H1 (cell line): ENCODE measurements at regions not wholly inside any gene's neighbourhood (a gene's known extent, or its start where the extent isn't known, plus 50 kb on each side); places are given as distances from the start of the nearest gene placed in this dataset.

Experiments
- GABPA ChIP-seq: IDR thresholded peaks from 2 replicates; pipeline ENCODE4 v1.6.1; 2011; ENCODE audit warnings: mild to moderate bottlenecking, low read length, moderate library complexity, borderline replicate concordance; ENCODE audit not compliant: insufficient read depth
- MAX ChIP-seq: IDR thresholded peaks from 2 replicates; pipeline ENCODE4 v1.6.1; 2012; ENCODE audit warnings: inconsistent platforms
- NRF1 ChIP-seq: IDR thresholded peaks from 2 replicates; pipeline ENCODE4 v1.6.1; 2011; ENCODE audit warnings: mild to moderate bottlenecking, low read depth, low read length, improper control_type of control experiment
- RNF2 ChIP-seq: fragments of 200-900, 300-1000 bp; sonication (generic); IDR thresholded peaks from 2 replicates; pipeline ENCODE4 v1.7.1; 2016; ENCODE audit warnings: borderline replicate concordance, low read depth, mild to moderate bottlenecking, antibody characterized with exemption, low read length; ENCODE audit not compliant: poor library complexity, severe bottlenecking; ENCODE audit errors: missing control alignments
- TCF12 ChIP-seq: IDR thresholded peaks from 2 replicates; pipeline ENCODE4 v1.6.1; 2011; ENCODE audit warnings: low read depth, mild to moderate bottlenecking, low read length
- ZNF274 ChIP-seq: IDR thresholded peaks from 2 replicates; pipeline ENCODE4 v1.7.0; 2012; ENCODE audit warnings: low read length, borderline replicate concordance; ENCODE audit errors: extremely low read depth

DNA sequence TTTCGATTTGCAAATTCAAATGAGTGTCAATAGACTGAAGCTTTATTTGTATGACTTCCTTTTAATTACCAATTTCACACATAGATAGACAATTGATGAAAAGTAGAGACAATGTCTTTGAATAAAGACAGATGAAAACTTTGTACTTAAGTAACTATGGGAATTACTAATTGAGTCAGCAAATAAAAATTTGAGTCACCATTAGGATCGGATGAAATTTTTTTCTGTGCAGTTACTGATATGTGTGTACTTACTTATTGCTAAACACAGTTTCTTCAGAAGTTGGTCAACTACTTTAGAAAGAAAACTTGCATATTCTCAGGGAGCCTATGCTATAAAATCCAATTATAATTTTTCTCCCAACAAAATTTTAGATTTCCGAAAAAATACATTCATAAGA, 224.9 kb upstream of the SLC16A7 start (continued):
- TF ChIP-seq ZNF274, result no peak
- no peak for TF ChIP-seq MAX
- no peak for TF ChIP-seq RNF2
- no peak for TF ChIP-seq NRF1
- TF ChIP-seq TCF12, result no peak
- TF ChIP-seq GABPA, result no peak
